H9 (cell line): ENCODE measurements at regions not wholly inside any gene's neighbourhood (a gene's known extent, or its start where the extent isn't known, plus 50 kb on each side); places are given as distances from the start of the nearest gene placed in this dataset.

Experiments
- DNase-seq: peaks from one replicate; pipeline ENCODE4 v3.0.0-alpha.2; 2017
- H2AFZ ChIP-seq: one replicate; pipeline ENCODE4 v1.6.1; 2013; ENCODE audit warnings: mild to moderate bottlenecking, low read length, control low read depth, moderate library complexity
- H2AK5ac ChIP-seq: 2 replicates; pipeline ENCODE4 v1.6.1; 2013; ENCODE audit warnings: low read length, control low read depth, mixed read lengths; ENCODE audit not compliant: insufficient read length
- H2BK120ac ChIP-seq: one replicate; pipeline ENCODE4 v1.6.1; 2013; ENCODE audit warnings: low read depth, mild to moderate bottlenecking, low read length, control low read depth, inconsistent platforms; ENCODE audit not compliant: poor library complexity, severe bottlenecking
- H2BK12ac ChIP-seq: 2 replicates; pipeline ENCODE4 v1.6.1; 2013; ENCODE audit warnings: low read length, control low read depth, mixed read lengths, low read depth; ENCODE audit not compliant: insufficient read length
- H2BK15ac ChIP-seq: 2 replicates; pipeline ENCODE4 v1.6.1; 2013; ENCODE audit warnings: low read depth, low read length, control low read depth
- H2BK20ac ChIP-seq: one replicate; pipeline ENCODE4 v1.6.1; 2013; ENCODE audit warnings: low read depth, mild to moderate bottlenecking, low read length, control low read depth, inconsistent platforms; ENCODE audit not compliant: poor library complexity, severe bottlenecking
- H2BK5ac ChIP-seq: 2 replicates; pipeline ENCODE4 v1.6.1; 2013; ENCODE audit warnings: low read length, control low read depth, mixed read lengths; ENCODE audit not compliant: insufficient read length
- H3K14ac ChIP-seq: 2 replicates; pipeline ENCODE4 v1.6.1; 2013; ENCODE audit warnings: low read length, control low read depth; ENCODE audit not compliant: insufficient read depth
- H3K18ac ChIP-seq: 2 replicates; pipeline ENCODE4 v1.6.1; 2013; ENCODE audit warnings: low read depth, mild to moderate bottlenecking, mixed read lengths, low read length, control low read depth; ENCODE audit not compliant: insufficient read length
- H3K23ac ChIP-seq: 2 replicates; pipeline ENCODE4 v1.6.1; 2013; ENCODE audit warnings: low read length, control low read depth, mixed read lengths, low read depth; ENCODE audit not compliant: insufficient read length
- H3K23me2 ChIP-seq: 2 replicates; pipeline ENCODE4 v1.6.1; 2013; ENCODE audit warnings: low read depth, mild to moderate bottlenecking, mixed read lengths, low read length, control low read depth; ENCODE audit not compliant: insufficient read length, poor library complexity, severe bottlenecking
- H3K27ac ChIP-seq: 2 replicates; pipeline ENCODE4 v1.5.1; 2013; ENCODE audit warnings: low read length, control low read depth, mixed read lengths, low read depth; ENCODE audit not compliant: insufficient read length
- H3K27me3 ChIP-seq: 2 replicates; pipeline ENCODE4 v1.6.1; 2013; ENCODE audit warnings: low read length, control low read depth, inconsistent platforms; ENCODE audit not compliant: insufficient read depth
- H3K4ac ChIP-seq: 2 replicates; pipeline ENCODE4 v1.6.1; 2013; ENCODE audit warnings: low read depth, mild to moderate bottlenecking, control low read depth, inconsistent platforms, low read length, moderate library complexity
- H3K4me1 ChIP-seq: 2 replicates; pipeline ENCODE4 v1.6.1; 2013; ENCODE audit warnings: low read length, control low read depth, inconsistent platforms; ENCODE audit not compliant: insufficient read depth
- H3K4me2 ChIP-seq: 2 replicates; pipeline ENCODE4 v1.6.1; 2013; ENCODE audit warnings: low read length, control low read depth, mixed read lengths; ENCODE audit not compliant: insufficient read length, insufficient read depth
- H3K56ac ChIP-seq: 2 replicates; pipeline ENCODE4 v1.6.1; 2013; ENCODE audit warnings: low read depth, mild to moderate bottlenecking, mixed read lengths, low read length, control low read depth; ENCODE audit not compliant: insufficient read length
- H3K79me1 ChIP-seq: 2 replicates; pipeline ENCODE4 v1.6.1; 2013; ENCODE audit warnings: low read depth, mild to moderate bottlenecking, moderate library complexity, low read length, control low read depth, inconsistent platforms; ENCODE audit not compliant: insufficient read depth, poor library complexity, severe bottlenecking
- H3K79me2 ChIP-seq: 2 replicates; pipeline ENCODE4 v1.6.1; 2013; ENCODE audit warnings: low read length, control low read depth, inconsistent platforms; ENCODE audit not compliant: insufficient read depth
- H3K9ac ChIP-seq: 2 replicates; pipeline ENCODE4 v1.6.1; 2013; ENCODE audit warnings: low read length, control low read depth, mixed read lengths; ENCODE audit not compliant: insufficient read length; ENCODE audit errors: extremely low read depth
- H3K9me3 ChIP-seq: one replicate; pipeline ENCODE4 v1.6.1; 2013; ENCODE audit warnings: low read depth, low read length, inconsistent platforms; ENCODE audit not compliant: control insufficient read depth
- H3T11ph ChIP-seq: one replicate; pipeline ENCODE4 v1.6.1; 2013; ENCODE audit warnings: mild to moderate bottlenecking, low read length, control low read depth, inconsistent platforms
- H4K20me1 ChIP-seq: one replicate; pipeline ENCODE4 v1.6.1; 2013; ENCODE audit not compliant: control insufficient read depth, insufficient read length, insufficient read depth
- H4K5ac ChIP-seq: 2 replicates; pipeline ENCODE4 v1.6.1; 2013; ENCODE audit warnings: low read depth, mild to moderate bottlenecking, mixed read lengths, low read length, control low read depth; ENCODE audit not compliant: insufficient read length
- H4K8ac ChIP-seq: replicated peaks from 2 replicates; pipeline ENCODE4 v1.6.1; 2013; ENCODE audit warnings: low read length, control low read depth, mixed read lengths, low read depth; ENCODE audit not compliant: insufficient read length
- H4K91ac ChIP-seq: 2 replicates; pipeline ENCODE4 v1.6.1; 2013; ENCODE audit warnings: low read depth, mild to moderate bottlenecking, moderate library complexity, mixed read lengths, low read length, control low read depth; ENCODE audit not compliant: insufficient read length
- H3K27ac Mint-ChIP-seq, 3 experiments: 2 replicates in 2 of 3; 3 replicates in 1 of 3; pipeline ENCODE4 v1.8.0; 2020 to 2021; ENCODE audit warnings: mixed read lengths in 3 of 3, mild to moderate bottlenecking in 1 of 3, moderate library complexity in 1 of 3
- H3K27me3 Mint-ChIP-seq: 2 replicates; pipeline ENCODE4 v1.8.0; 2021; ENCODE audit warnings: low read depth, mild to moderate bottlenecking, moderate library complexity, mixed read lengths
- H3K36me3 Mint-ChIP-seq, 3 experiments: 2 replicates in 2 of 3; 3 replicates in 1 of 3; pipeline ENCODE4 v1.8.0; 2020 to 2021; ENCODE audit warnings: low read depth in 3 of 3, mixed read lengths in 3 of 3; ENCODE audit not compliant: insufficient read depth in 1 of 3
- H3K4me1 Mint-ChIP-seq, 2 experiments: 2 replicates each; pipeline ENCODE4 v1.8.0; 2020; ENCODE audit warnings: mixed read lengths in 2 of 2
- H3K4me3 Mint-ChIP-seq, 2 experiments: 2 replicates in 1 of 2; 3 replicates in 1 of 2; pipeline ENCODE4 v1.8.0; 2020 to 2021; ENCODE audit warnings: mild to moderate bottlenecking in 2 of 2, mixed read lengths in 2 of 2, moderate library complexity in 1 of 2
- H3K9me3 Mint-ChIP-seq, 2 experiments: 2 replicates in 1 of 2; 3 replicates in 1 of 2; pipeline ENCODE4 v1.8.0; 2020; ENCODE audit warnings: mild to moderate bottlenecking in 2 of 2, mixed read lengths in 2 of 2, moderate library complexity in 1 of 2
- WGBS: extraction: QIAGEN DNeasy Blood & Tissue Kit; methylation state at CpG from one replicate; pipeline ENCODE4 v1.1.7; 2013; ENCODE audit warnings: missing lambda C conversion rate, low lambda C conversion rate, mixed read lengths; ENCODE audit not compliant: insufficient read length; ENCODE audit errors: extremely low coverage; 5-methylcytosine and 5-hydroxymethylcytosine counted together
- TF ChIP-seq, protein P1 (sequence below): fragments of 200-600 bp; sonication (generic); conservative IDR thresholded peaks from 3 replicates; pipeline ENCODE4 v1.8.0; 2021; ENCODE audit warnings: antibody characterized with exemption, mild to moderate bottlenecking

GRCh38 chr15:62524848-62525247 is 359.8 kb upstream of the C2CD4B start:
- peaks cover 28 to 31% of the 10 kb centered on the region in 2 experiments for H3K4me1 Mint-ChIP-seq
- H3K27ac Mint-ChIP-seq: no peak overlapping the region
- no peak overlapping the region for H3K14ac ChIP-seq
- H3K9me3 ChIP-seq: no peaks in the 10 kb centered on the region
- no peak overlapping the region for H2AK5ac ChIP-seq
- H3K27ac ChIP-seq: no peak overlapping the region
- H3K27me3 ChIP-seq: no peaks in the 10 kb centered on the region
- TF ChIP-seq, protein P1, sequence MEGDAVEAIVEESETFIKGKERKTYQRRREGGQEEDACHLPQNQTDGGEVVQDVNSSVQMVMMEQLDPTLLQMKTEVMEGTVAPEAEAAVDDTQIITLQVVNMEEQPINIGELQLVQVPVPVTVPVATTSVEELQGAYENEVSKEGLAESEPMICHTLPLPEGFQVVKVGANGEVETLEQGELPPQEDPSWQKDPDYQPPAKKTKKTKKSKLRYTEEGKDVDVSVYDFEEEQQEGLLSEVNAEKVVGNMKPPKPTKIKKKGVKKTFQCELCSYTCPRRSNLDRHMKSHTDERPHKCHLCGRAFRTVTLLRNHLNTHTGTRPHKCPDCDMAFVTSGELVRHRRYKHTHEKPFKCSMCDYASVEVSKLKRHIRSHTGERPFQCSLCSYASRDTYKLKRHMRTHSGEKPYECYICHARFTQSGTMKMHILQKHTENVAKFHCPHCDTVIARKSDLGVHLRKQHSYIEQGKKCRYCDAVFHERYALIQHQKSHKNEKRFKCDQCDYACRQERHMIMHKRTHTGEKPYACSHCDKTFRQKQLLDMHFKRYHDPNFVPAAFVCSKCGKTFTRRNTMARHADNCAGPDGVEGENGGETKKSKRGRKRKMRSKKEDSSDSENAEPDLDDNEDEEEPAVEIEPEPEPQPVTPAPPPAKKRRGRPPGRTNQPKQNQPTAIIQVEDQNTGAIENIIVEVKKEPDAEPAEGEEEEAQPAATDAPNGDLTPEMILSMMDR: no peak
- no peaks in the 10 kb centered on the region for H3K36me3 Mint-ChIP-seq
- H4K5ac ChIP-seq: no peak overlapping the region
- H3K9ac ChIP-seq: no peak overlapping the region
- no peaks in the 10 kb centered on the region for H3K9me3 Mint-ChIP-seq
- no peak overlapping the region for H2AFZ ChIP-seq
- H4K20me1 ChIP-seq: no peaks in the 10 kb centered on the region
- H3K4ac ChIP-seq: no peak overlapping the region
- H3K27me3 Mint-ChIP-seq: no peaks in the 10 kb centered on the region
- no peak overlapping the region for H3T11ph ChIP-seq
- H3K4me1 ChIP-seq: peaks cover 8% of the 10 kb centered on the region; the same call in 1 of the 2 replicates
- H3K23me2 ChIP-seq: no peaks in the 10 kb centered on the region
- no peak overlapping the region for H4K8ac ChIP-seq
- no peak overlapping the region for H4K91ac ChIP-seq
- H3K79me1 ChIP-seq: no peaks in the 10 kb centered on the region
- no peak overlapping the region for H2BK5ac ChIP-seq
- no CpG with 5 or more reads among the region's 4 CpGs for WGBS
- DNase-seq: no peak
- H3K79me2 ChIP-seq: no peaks in the 10 kb centered on the region
- H3K4me3 Mint-ChIP-seq: no peak overlapping the region
- no peak overlapping the region for H2BK120ac ChIP-seq
- H3K56ac ChIP-seq: no peak overlapping the region
- H2BK12ac ChIP-seq: no peak overlapping the region
- H3K18ac ChIP-seq: no peak overlapping the region
- no peak overlapping the region for H2BK15ac ChIP-seq
- no peak overlapping the region for H2BK20ac ChIP-seq
- no peak overlapping the region for H3K23ac ChIP-seq
- no peak overlapping the region for H3K4me2 ChIP-seq
